ENCODE measurements at regions not wholly inside any gene's neighbourhood (a gene's known extent, or its start where the extent isn't known, plus 50 kb on each side); places are given as distances from the start of the nearest gene placed in this dataset.

DNA sequence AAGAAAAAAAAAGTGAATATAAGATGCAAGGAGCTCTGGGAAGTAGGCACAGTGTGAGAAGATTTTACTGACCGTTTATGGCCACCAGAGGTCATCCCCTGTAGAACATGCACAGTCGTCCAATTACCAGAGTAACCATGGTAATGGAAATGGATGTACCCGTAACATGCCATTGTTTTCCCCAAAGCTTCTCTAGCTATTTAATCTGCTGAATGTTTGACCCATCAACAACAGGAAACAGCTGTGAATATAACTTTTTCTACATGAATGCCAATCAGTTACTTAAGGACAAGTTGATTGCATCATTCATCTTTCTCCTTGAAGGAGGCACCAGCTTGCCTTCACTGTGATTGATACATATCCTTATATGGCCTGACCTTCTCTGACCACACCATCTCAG lies 1967.0 kb upstream of the CDH9 start:
- TF ChIP-seq, protein P1, sequence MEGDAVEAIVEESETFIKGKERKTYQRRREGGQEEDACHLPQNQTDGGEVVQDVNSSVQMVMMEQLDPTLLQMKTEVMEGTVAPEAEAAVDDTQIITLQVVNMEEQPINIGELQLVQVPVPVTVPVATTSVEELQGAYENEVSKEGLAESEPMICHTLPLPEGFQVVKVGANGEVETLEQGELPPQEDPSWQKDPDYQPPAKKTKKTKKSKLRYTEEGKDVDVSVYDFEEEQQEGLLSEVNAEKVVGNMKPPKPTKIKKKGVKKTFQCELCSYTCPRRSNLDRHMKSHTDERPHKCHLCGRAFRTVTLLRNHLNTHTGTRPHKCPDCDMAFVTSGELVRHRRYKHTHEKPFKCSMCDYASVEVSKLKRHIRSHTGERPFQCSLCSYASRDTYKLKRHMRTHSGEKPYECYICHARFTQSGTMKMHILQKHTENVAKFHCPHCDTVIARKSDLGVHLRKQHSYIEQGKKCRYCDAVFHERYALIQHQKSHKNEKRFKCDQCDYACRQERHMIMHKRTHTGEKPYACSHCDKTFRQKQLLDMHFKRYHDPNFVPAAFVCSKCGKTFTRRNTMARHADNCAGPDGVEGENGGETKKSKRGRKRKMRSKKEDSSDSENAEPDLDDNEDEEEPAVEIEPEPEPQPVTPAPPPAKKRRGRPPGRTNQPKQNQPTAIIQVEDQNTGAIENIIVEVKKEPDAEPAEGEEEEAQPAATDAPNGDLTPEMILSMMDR (IDR thresholded peaks at IDR 0.05; ENCODE audit: low read depth, low read length) = peak; percentile 26
- TF ChIP-seq, protein P2, sequence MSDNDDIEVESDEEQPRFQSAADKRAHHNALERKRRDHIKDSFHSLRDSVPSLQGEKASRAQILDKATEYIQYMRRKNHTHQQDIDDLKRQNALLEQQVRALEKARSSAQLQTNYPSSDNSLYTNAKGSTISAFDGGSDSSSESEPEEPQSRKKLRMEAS (IDR thresholded peaks at IDR 0.05; ENCODE audit: low read depth, low read length) = no peak
